ENCODE measurements at regions not wholly inside any gene's neighbourhood (a gene's known extent, or its start where the extent isn't known, plus 50 kb on each side); places are given as distances from the start of the nearest gene placed in this dataset.

- Mint-ChIP-seq H3K27me3 (ENCODE audit: insufficient read depth, unreplicated experiment) (peaks cover 22% of the 10 kb centered on the region), H3K36me3 (ENCODE audit: insufficient read depth, unreplicated experiment) (peaks cover 5% of the 10 kb centered on the region), H3K4me1 (ENCODE audit: insufficient read depth, unreplicated experiment) (no peaks in the 10 kb centered on the region), H3K4me3 (ENCODE audit: unreplicated experiment) (no peak overlapping the region), H3K9me3 (ENCODE audit: unreplicated experiment) (no peaks in the 10 kb centered on the region), H3K27ac (ENCODE audit: low read depth, unreplicated experiment) (no peak overlapping the region)
- intact Hi-C loops (cut with micrococcal nuclease): no loop called here
- ChIA-PET CTCF (interaction anchor here (0.7 to 1.5 kb wide), 4 partner anchors 9 to 674 kb away, joined by 3 to 5 read pairs (median 4); no protein-coding TSS in a partner anchor), POLR2A (interaction anchor here (1.0 kb wide), 1 partner anchor 9 kb away, joined by 5 read pairs; no protein-coding TSS in a partner anchor)
- TF ChIP-seq CTCF (IDR thresholded peaks at IDR 0.05; ENCODE audit: unreplicated experiment): no peak
- no TSS peak for BruUV-seq (replicated peaks)
- DNase-seq (ENCODE audit: unreplicated experiment): no peak
Observed at GRCh38 chr9:107227774-107228173, 55.3 kb upstream of the RAD23B start.

GRCh38 chr9:107228496-107229039 lies 54.5 kb upstream of the RAD23B start:
- Mint-ChIP-seq H3K27me3 (ENCODE audit: insufficient read depth, unreplicated experiment) (peaks cover 22% of the 10 kb centered on the region), H3K4me1 (ENCODE audit: insufficient read depth, unreplicated experiment) (no peaks in the 10 kb centered on the region), H3K27ac (ENCODE audit: low read depth, unreplicated experiment) (no peak overlapping the region), H3K4me3 (ENCODE audit: unreplicated experiment) (no peak overlapping the region), H3K9me3 (ENCODE audit: unreplicated experiment) (no peaks in the 10 kb centered on the region), H3K36me3 (ENCODE audit: insufficient read depth, unreplicated experiment) (peaks cover 5% of the 10 kb centered on the region)
- BruUV-seq (replicated peaks): no TSS peak
- no peak for DNase-seq (ENCODE audit: unreplicated experiment)
- TF ChIP-seq CTCF (IDR thresholded peaks at IDR 0.05; ENCODE audit: unreplicated experiment): no peak
- intact Hi-C loops (cut with micrococcal nuclease): no loop called here
- ChIA-PET CTCF (interaction anchor here (1.1 to 1.3 kb wide), 2 partner anchors 10 kb away, joined by 3 read pairs; no protein-coding TSS in a partner anchor), POLR2A (interaction anchor here (1.0 kb wide), 1 partner anchor 10 kb away, joined by 5 read pairs; no protein-coding TSS in a partner anchor)

- POLR2A ChIA-PET: no interaction called here
- no peak for DNase-seq (ENCODE audit: unreplicated experiment)
- Mint-ChIP-seq H3K36me3 (ENCODE audit: insufficient read depth, unreplicated experiment) (peaks cover 5% of the 10 kb centered on the region), H3K27me3 (ENCODE audit: insufficient read depth, unreplicated experiment) (peaks cover 22% of the 10 kb centered on the region), H3K4me1 (ENCODE audit: insufficient read depth, unreplicated experiment) (no peaks in the 10 kb centered on the region), H3K9me3 (ENCODE audit: unreplicated experiment) (no peaks in the 10 kb centered on the region), H3K4me3 (ENCODE audit: unreplicated experiment) (no peak overlapping the region), H3K27ac (ENCODE audit: low read depth, unreplicated experiment) (no peak overlapping the region)
- CTCF ChIA-PET: no interaction called here
- intact Hi-C loops (cut with micrococcal nuclease): no loop called here
- TF ChIP-seq CTCF (IDR thresholded peaks at IDR 0.05; ENCODE audit: unreplicated experiment): no peak
- no TSS peak for BruUV-seq (replicated peaks)
Observed at GRCh38 chr9:107229241-107229741, 53.8 kb upstream of the RAD23B start.
